IPS-15b (cell line): ENCODE measurements at regions not wholly inside any gene's neighbourhood (a gene's known extent, or its start where the extent isn't known, plus 50 kb on each side); places are given as distances from the start of the nearest gene placed in this dataset.

Experiments used
- H3K27me3 ChIP-seq: one replicate; pipeline ENCODE4 v1.6.1; 2013; ENCODE audit warnings: low read length; ENCODE audit not compliant: control insufficient read depth, insufficient read depth
- H3K36me3 ChIP-seq: one replicate; pipeline ENCODE4 v1.6.1; 2013; ENCODE audit warnings: low read length; ENCODE audit not compliant: control insufficient read depth, insufficient read depth
- H3K4me1 ChIP-seq: one replicate; pipeline ENCODE4 v1.6.1; 2013; ENCODE audit warnings: mild to moderate bottlenecking, low read length; ENCODE audit not compliant: control insufficient read depth, insufficient read depth
- H3K4me3 ChIP-seq: one replicate; pipeline ENCODE4 v1.5.1; 2013; ENCODE audit warnings: low read depth, low read length
- H3K9ac ChIP-seq: one replicate; pipeline ENCODE4 v1.6.1; 2013; ENCODE audit warnings: low read depth, mild to moderate bottlenecking, low read length
- H3K9me3 ChIP-seq: one replicate; pipeline ENCODE4 v1.6.1; 2013; ENCODE audit warnings: mild to moderate bottlenecking, low read length; ENCODE audit not compliant: control insufficient read depth, insufficient read depth

GRCh38 chr3:40649346-40649745 is 124.6 kb downstream of the ZNF621 start:
- Histone ChIP-seq H3K4me1 (no peaks in the 10 kb centered on the region), H3K9me3 (no peaks in the 10 kb centered on the region), H3K9ac (no peak overlapping the region)

DNA sequence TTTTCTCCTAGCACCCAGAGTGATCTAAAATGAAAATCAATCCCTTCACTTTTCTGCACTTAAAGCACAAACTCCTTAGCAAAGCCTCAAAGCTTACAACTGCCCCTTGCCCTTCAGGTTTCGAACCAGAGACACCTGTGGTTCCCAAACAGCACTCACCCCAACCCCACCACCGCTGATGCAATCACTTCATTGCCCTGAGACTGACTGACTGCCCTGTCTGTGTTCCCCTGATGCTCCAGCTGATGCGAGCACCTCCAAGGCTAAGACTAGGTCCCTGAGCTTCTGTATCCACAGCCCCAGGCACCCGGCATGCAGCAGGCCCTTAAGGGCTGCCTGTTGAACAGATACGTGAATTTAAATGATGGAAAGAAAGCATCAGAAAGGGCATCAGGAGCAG is 127.3 kb downstream of the ZNF621 start:
- H3K9me3 ChIP-seq = no peaks in the 10 kb centered on the region
- no peaks in the 10 kb centered on the region for H3K27me3 ChIP-seq
- no peak overlapping the region for H3K4me3 ChIP-seq
- no peak overlapping the region for H3K9ac ChIP-seq
- H3K36me3 ChIP-seq = no peaks in the 10 kb centered on the region
- no peaks in the 10 kb centered on the region for H3K4me1 ChIP-seq

More at GRCh38 chr3:40649346-40649745, 124.6 kb downstream of the ZNF621 start:
- no peaks in the 10 kb centered on the region for H3K27me3 ChIP-seq
- no peaks in the 10 kb centered on the region for H3K36me3 ChIP-seq
- no peak overlapping the region for H3K4me3 ChIP-seq

DNA sequence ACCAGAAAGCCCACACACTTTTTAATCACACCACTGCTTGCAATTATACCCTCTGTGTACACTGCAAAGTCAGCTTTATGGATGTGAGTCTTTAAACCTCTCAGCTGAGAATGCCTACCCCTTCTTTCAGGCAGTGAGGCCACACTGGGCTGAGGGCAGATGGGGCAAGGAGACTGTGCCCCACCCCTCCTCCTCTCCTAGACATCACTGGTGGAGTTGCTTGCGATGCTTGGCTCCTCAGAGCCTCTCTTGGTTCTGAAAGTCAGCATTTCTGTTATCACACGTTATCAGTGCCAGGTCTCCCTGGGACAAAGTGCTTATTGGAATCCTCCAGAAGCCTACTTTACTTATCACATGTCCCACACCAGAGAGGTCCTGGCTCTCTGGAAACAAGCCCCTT is 128.2 kb downstream of the ZNF621 start:
- H3K4me1 ChIP-seq = no peaks in the 10 kb centered on the region
- H3K27me3 ChIP-seq = no peaks in the 10 kb centered on the region
- H3K9me3 ChIP-seq = no peaks in the 10 kb centered on the region
- no peak overlapping the region for H3K4me3 ChIP-seq
- no peaks in the 10 kb centered on the region for H3K36me3 ChIP-seq
- no peak overlapping the region for H3K9ac ChIP-seq

DNA sequence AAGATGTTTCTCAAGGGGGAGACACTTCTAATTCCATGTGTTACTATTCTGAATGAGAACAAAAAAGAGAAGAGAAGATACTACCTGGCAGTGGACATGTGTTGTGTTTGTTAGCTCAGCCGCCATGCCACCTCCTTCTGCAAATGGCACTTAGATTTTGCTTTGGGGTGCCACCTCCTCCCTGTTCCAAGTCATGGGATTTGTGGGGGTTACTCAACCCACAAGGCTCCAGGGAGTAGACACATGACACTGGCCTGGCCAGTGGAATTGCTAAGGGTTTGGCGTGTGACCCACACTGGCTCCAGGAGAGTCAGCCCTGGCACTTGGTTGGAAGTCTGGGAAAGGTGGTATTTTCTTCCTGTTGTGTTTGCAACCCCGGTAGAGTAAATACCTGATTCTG is 129.1 kb downstream of the ZNF621 start:
- H3K36me3 ChIP-seq = no peaks in the 10 kb centered on the region
- H3K4me3 ChIP-seq = no peak overlapping the region
- H3K4me1 ChIP-seq = no peaks in the 10 kb centered on the region
- H3K9ac ChIP-seq = no peak overlapping the region
- no peaks in the 10 kb centered on the region for H3K9me3 ChIP-seq
- H3K27me3 ChIP-seq = no peaks in the 10 kb centered on the region

GRCh38 chr3:40655551-40655950 is 130.8 kb downstream of the ZNF621 start:
- Histone ChIP-seq H3K4me3 (no peak overlapping the region), H3K4me1 (no peaks in the 10 kb centered on the region), H3K9me3 (no peaks in the 10 kb centered on the region), H3K27me3 (no peaks in the 10 kb centered on the region), H3K36me3 (no peaks in the 10 kb centered on the region), H3K9ac (no peak overlapping the region)

DNA sequence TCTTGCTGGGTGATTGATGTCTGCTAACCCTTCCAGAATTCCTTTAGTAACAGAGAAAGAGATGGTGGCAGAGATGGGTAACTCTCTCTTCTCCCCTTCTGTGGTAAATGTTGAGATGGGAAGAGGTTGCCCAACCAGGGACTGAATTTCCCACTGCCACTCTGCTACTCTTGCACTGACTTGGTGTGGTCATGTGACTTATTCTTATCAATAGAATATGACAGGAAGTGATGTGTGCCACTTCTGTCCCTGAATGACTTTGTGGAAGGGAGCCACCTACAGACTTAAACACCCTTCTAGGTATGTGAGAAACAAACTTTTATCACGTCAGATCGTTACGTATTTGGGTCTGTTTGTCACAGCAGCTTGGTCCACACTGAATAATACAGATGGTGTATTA is 132.9 kb downstream of the ZNF621 start:
- H3K9ac ChIP-seq = no peak overlapping the region
- no peaks in the 10 kb centered on the region for H3K4me1 ChIP-seq
- no peaks in the 10 kb centered on the region for H3K27me3 ChIP-seq
- no peak overlapping the region for H3K4me3 ChIP-seq
- no peaks in the 10 kb centered on the region for H3K9me3 ChIP-seq
- no peaks in the 10 kb centered on the region for H3K36me3 ChIP-seq

DNA sequence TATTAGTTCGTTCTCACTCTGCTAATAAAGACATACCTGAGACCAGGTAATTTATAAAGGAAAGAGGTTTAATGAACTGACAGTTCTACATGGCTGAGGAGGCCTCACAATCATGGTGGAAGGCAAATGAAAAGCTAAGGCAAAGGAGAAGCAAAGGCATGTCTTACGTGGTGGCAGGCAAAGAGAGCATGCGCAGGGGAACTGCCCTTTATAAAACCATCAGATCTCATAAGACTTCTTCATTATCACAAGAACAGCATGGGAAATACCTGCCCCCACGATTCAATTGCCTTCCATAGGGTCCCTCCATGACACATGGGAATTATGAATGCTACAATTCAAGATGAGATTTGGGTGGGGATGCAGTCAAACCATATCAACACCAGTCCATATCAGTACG is 133.5 kb downstream of the ZNF621 start:
- Histone ChIP-seq H3K27me3 (no peaks in the 10 kb centered on the region), H3K4me3 (no peak overlapping the region), H3K36me3 (no peaks in the 10 kb centered on the region), H3K9me3 (no peaks in the 10 kb centered on the region), H3K4me1 (no peaks in the 10 kb centered on the region), H3K9ac (no peak overlapping the region)

DNA sequence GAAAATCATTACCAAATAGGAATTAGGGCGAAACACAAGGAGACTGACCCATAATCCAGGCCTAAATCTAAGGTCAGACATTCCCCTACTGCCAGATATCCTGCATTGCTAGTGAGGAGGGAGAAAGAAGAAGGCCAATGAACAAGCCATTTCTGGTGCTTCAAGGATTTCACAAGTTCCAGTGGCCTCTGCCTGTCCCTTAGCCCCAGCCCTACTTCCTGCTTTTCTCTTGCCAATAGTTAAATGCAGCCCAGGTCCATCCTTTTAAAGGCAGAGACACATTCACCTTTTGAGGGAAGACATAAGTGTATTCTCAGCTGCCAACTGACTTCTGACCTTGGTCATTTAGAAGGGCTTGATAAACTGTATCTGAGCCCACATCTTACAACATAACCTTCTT is 135.8 kb downstream of the ZNF621 start:
- no peaks in the 10 kb centered on the region for H3K27me3 ChIP-seq
- H3K4me3 ChIP-seq = no peak overlapping the region
- no peaks in the 10 kb centered on the region for H3K36me3 ChIP-seq
- no peak overlapping the region for H3K9ac ChIP-seq
- no peaks in the 10 kb centered on the region for H3K9me3 ChIP-seq
- no peaks in the 10 kb centered on the region for H3K4me1 ChIP-seq

GRCh38 chr3:40661284-40661683 is 136.5 kb downstream of the ZNF621 start:
- H3K4me1 ChIP-seq = no peaks in the 10 kb centered on the region
- no peak overlapping the region for H3K4me3 ChIP-seq
- H3K9ac ChIP-seq = no peak overlapping the region
- no peaks in the 10 kb centered on the region for H3K9me3 ChIP-seq
- H3K36me3 ChIP-seq = no peaks in the 10 kb centered on the region
- no peaks in the 10 kb centered on the region for H3K27me3 ChIP-seq

GRCh38 chr3:40663280-40663679 is 138.5 kb downstream of the ZNF621 start:
- H3K36me3 ChIP-seq = no peaks in the 10 kb centered on the region
- H3K9me3 ChIP-seq = no peaks in the 10 kb centered on the region
- no peaks in the 10 kb centered on the region for H3K4me1 ChIP-seq
- no peak overlapping the region for H3K4me3 ChIP-seq
- H3K27me3 ChIP-seq = no peaks in the 10 kb centered on the region
- H3K9ac ChIP-seq = no peak overlapping the region

DNA sequence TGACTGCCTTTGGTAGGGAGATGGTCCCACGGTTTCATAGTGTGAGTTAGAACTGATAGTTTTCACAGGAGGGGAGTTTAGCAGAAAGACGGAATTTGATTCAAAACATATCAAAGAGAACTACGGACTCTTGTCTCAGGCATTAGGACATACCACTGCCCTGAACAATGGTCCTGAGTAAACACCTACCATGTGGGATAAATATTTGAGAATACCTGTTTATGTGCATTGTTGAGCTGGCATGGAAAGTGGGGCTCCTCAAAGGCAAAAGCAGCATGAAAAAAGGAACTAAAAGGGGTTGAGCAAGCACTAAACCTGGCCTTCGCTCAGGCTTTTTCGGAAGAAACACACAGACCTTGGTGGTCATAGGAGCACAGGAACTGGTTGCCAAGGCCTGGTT is 144.4 kb downstream of the ZNF621 start:
- Histone ChIP-seq H3K4me3 (no peak overlapping the region), H3K9me3 (no peaks in the 10 kb centered on the region), H3K9ac (no peak overlapping the region), H3K36me3 (no peaks in the 10 kb centered on the region), H3K4me1 (no peaks in the 10 kb centered on the region), H3K27me3 (no peaks in the 10 kb centered on the region)

GRCh38 chr3:40672861-40673260 is 148.1 kb downstream of the ZNF621 start:
- Histone ChIP-seq H3K9ac (no peak overlapping the region), H3K4me3 (no peak overlapping the region), H3K36me3 (no peaks in the 10 kb centered on the region), H3K4me1 (no peaks in the 10 kb centered on the region), H3K9me3 (no peaks in the 10 kb centered on the region), H3K27me3 (no peaks in the 10 kb centered on the region)

DNA sequence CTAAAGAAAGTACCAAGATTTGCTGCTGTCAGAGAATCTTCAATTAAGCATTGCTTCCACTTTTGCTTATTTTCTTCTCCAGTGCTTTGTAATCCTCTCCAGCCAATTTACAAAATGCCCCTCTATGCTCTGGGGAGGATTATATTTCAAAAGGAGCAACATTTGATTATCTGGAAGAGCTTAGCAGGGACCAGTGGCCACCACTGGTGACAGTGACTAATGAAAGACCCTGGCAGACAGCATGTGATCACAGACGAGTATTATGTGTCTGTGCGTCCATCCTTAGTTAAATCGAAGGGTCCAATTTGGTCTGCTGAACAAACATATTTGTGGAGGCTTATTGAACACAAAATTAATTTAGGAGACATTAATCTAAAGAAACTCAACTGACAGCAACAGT is 152.6 kb downstream of the ZNF621 start:
- H3K27me3 ChIP-seq = no peaks in the 10 kb centered on the region
- no peaks in the 10 kb centered on the region for H3K36me3 ChIP-seq
- H3K4me1 ChIP-seq = no peaks in the 10 kb centered on the region
- H3K9ac ChIP-seq = no peak overlapping the region
- H3K9me3 ChIP-seq = no peaks in the 10 kb centered on the region
- H3K4me3 ChIP-seq = no peak overlapping the region
